Pons (tissue), 1 donor: ENCODE measurements at regions not wholly inside any gene's neighbourhood (a gene's known extent, or its start where the extent isn't known, plus 50 kb on each side); places are given as distances from the start of the nearest gene placed in this dataset.

Experiments
- DNase-seq: peaks from one replicate; pipeline ENCODE4 v3.0.0-alpha.2; 2016; ENCODE audit warnings: low spot score

GRCh38 chr15:100818927-100819326 lies 60.7 kb upstream of the ALDH1A3 start:
- no peak for DNase-seq

DNA sequence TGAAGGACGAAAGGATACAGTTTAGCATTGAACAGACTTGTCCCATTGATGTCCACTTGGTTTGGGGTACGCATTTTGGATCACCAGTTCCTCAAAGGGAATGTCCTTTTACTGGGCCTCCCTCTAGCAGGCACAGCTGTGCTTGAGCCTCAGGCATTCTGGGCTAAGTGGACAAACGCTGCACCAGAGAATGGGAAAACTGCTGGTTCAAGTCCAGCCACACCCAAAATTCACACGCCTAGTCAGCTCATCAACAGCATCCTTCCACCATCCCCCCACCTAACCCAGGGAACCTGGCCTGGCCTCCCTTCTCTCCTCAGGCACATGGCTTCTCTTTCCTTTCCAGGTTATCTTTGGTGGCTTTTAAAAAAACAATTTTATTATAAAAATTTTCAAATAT lies 59.1 kb upstream of the ALDH1A3 start:
- no peak for DNase-seq

GRCh38 chr15:100821327-100821726 lies 58.3 kb upstream of the ALDH1A3 start:
- no peak for DNase-seq

- no peak for DNase-seq
These were observed 55.4 kb upstream of the ALDH1A3 start for GRCh38 chr15:100824211-100824610.

DNA sequence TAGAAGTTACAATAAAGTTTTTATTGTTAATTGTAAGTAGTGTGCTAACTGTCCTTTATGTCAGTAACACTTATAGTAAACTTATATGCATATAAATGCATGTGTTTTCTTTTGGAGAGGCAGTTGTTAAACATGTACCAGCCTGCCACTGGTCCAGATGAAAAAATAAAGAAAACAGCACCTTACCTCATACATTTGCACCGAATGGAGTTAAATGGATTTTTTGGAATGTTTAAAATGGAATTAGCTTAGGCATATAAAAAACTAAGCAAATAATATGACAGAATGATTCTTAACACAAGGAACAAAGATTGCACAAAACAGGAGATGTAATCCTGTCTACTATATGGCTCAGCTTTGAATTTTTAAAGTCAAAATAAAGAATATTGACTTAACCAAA lies 50.2 kb upstream of the ALDH1A3 start:
- no peak for DNase-seq
